ENCODE measurements at regions not wholly inside any gene's neighbourhood (a gene's known extent, or its start where the extent isn't known, plus 50 kb on each side); places are given as distances from the start of the nearest gene placed in this dataset.

DNA sequence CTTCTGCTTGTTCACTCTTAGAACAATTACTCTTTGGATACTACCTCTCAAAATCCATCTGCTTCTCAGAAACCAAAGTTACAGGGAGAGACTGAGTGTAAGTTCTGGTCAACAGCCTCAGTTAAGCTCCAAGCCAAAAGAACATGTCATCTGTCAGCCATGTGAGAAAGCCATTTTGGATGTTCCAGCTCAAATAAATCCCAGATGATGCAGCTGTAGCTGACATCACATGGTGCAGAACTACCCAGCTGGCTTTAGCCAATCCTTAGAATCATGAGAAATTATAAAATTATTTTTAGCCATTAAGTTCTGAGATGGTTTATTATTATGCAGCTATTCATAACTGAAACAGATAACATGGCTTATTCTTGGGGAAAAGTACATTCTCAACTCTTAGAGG is 696.0 kb downstream of the ZNF385D start:
- Histone ChIP-seq H3K27ac (ENCODE audit: control insufficient read depth, insufficient read depth) (no peak overlapping the region), H4K20me1 (ENCODE audit: control insufficient read depth, insufficient read depth) (no peaks in the 10 kb centered on the region), H2AFZ (ENCODE audit: control insufficient read depth, low read depth, low read length) (no peak overlapping the region), H3K4me2 (ENCODE audit: control insufficient read depth, insufficient read depth) (no peak overlapping the region), H3K79me2 (ENCODE audit: control insufficient read depth, insufficient read depth, low read length) (no peaks in the 10 kb centered on the region), H3K36me3 (ENCODE audit: control insufficient read depth in 2 of 2, insufficient read depth in 2 of 2, low read length in 1 of 2) (no peaks in the 10 kb centered on the region), H3K4me3 (no peak overlapping the region), H3K4me1 (ENCODE audit: control insufficient read depth, insufficient read depth, low read length) (no peaks in the 10 kb centered on the region), H3K9me3 (replicated peaks; ENCODE audit: control insufficient read depth, insufficient read depth, low read length) (no peaks in the 10 kb centered on the region), H3K9ac (ENCODE audit: control insufficient read depth, insufficient read depth, low read length) (no peak overlapping the region), H3K27me3 (replicated peaks in 1 of 2; ENCODE audit: control insufficient read depth in 2 of 2, insufficient read depth in 2 of 2, low read length in 1 of 2) (no peaks in the 10 kb centered on the region)
- ATAC-seq (no peak), FAIRE-seq (no peak), DNase-seq (ENCODE audit: low read depth, low spot score) (no peak)
- in situ Hi-C loops (cut with MboI) (no loop called here), intact Hi-C loops (cut with micrococcal nuclease; ENCODE audit: unreplicated experiment) (no loop called here)
- no TSS peak for BruUV-seq (replicated peaks)
- ChIA-PET RAD21 (ENCODE audit: unreplicated experiment) (no interaction called here), POLR2A (no interaction called here), CTCF (interaction anchor here (0.6 kb wide), 1 partner anchor 1905 kb away, joined by 3 read pairs; no protein-coding TSS in a partner anchor), SMC1A (ENCODE audit: uncharacterized antibody, unreplicated experiment) (interaction anchor here (0.9 kb wide), 1 partner anchor 14 kb away, joined by 3 read pairs; no protein-coding TSS in a partner anchor)
- no peak for TF ChIP-seq YY1 (IDR thresholded peaks at IDR 0.05; ENCODE audit: low read depth, low read length)
- TF ChIP-seq, protein P1, sequence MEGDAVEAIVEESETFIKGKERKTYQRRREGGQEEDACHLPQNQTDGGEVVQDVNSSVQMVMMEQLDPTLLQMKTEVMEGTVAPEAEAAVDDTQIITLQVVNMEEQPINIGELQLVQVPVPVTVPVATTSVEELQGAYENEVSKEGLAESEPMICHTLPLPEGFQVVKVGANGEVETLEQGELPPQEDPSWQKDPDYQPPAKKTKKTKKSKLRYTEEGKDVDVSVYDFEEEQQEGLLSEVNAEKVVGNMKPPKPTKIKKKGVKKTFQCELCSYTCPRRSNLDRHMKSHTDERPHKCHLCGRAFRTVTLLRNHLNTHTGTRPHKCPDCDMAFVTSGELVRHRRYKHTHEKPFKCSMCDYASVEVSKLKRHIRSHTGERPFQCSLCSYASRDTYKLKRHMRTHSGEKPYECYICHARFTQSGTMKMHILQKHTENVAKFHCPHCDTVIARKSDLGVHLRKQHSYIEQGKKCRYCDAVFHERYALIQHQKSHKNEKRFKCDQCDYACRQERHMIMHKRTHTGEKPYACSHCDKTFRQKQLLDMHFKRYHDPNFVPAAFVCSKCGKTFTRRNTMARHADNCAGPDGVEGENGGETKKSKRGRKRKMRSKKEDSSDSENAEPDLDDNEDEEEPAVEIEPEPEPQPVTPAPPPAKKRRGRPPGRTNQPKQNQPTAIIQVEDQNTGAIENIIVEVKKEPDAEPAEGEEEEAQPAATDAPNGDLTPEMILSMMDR (IDR thresholded peaks at IDR 0.05 in 2 of 3, conservative IDR thresholded peaks at IDR 0.05 in 1 of 3; ENCODE audit: control insufficient read depth in 2 of 3, extremely low read depth in 1 of 3, insufficient read depth in 1 of 3, low read depth in 3 of 3, low read length in 3 of 3): no peak
- no peak for TF ChIP-seq WRNIP1 (IDR thresholded peaks at IDR 0.05; ENCODE audit: borderline replicate concordance, low read depth, low read length)
- TF ChIP-seq MYB (IDR thresholded peaks at IDR 0.05; ENCODE audit: borderline replicate concordance, low read depth, low read length): no peak
- TF ChIP-seq KLF5 (IDR thresholded peaks at IDR 0.05; ENCODE audit: partially characterized antibody): no peak
- no peak for TF ChIP-seq PAX5 (IDR thresholded peaks at IDR 0.05; ENCODE audit: borderline replicate concordance, low read depth, low read length)
- TF ChIP-seq, protein P2, sequence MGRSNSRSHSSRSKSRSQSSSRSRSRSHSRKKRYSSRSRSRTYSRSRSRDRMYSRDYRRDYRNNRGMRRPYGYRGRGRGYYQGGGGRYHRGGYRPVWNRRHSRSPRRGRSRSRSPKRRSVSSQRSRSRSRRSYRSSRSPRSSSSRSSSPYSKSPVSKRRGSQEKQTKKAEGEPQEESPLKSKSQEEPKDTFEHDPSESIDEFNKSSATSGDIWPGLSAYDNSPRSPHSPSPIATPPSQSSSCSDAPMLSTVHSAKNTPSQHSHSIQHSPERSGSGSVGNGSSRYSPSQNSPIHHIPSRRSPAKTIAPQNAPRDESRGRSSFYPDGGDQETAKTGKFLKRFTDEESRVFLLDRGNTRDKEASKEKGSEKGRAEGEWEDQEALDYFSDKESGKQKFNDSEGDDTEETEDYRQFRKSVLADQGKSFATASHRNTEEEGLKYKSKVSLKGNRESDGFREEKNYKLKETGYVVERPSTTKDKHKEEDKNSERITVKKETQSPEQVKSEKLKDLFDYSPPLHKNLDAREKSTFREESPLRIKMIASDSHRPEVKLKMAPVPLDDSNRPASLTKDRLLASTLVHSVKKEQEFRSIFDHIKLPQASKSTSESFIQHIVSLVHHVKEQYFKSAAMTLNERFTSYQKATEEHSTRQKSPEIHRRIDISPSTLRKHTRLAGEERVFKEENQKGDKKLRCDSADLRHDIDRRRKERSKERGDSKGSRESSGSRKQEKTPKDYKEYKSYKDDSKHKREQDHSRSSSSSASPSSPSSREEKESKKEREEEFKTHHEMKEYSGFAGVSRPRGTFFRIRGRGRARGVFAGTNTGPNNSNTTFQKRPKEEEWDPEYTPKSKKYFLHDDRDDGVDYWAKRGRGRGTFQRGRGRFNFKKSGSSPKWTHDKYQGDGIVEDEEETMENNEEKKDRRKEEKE (IDR thresholded peaks at IDR 0.05): no peak
- TF ChIP-seq EGR1 (IDR thresholded peaks at IDR 0.05; ENCODE audit: borderline replicate concordance in 1 of 2, low read depth in 2 of 2, low read length in 2 of 2): no peak
- TF ChIP-seq JUND (IDR thresholded peaks at IDR 0.05; ENCODE audit: low read depth, low read length): no peak
- TF ChIP-seq, protein P3, sequence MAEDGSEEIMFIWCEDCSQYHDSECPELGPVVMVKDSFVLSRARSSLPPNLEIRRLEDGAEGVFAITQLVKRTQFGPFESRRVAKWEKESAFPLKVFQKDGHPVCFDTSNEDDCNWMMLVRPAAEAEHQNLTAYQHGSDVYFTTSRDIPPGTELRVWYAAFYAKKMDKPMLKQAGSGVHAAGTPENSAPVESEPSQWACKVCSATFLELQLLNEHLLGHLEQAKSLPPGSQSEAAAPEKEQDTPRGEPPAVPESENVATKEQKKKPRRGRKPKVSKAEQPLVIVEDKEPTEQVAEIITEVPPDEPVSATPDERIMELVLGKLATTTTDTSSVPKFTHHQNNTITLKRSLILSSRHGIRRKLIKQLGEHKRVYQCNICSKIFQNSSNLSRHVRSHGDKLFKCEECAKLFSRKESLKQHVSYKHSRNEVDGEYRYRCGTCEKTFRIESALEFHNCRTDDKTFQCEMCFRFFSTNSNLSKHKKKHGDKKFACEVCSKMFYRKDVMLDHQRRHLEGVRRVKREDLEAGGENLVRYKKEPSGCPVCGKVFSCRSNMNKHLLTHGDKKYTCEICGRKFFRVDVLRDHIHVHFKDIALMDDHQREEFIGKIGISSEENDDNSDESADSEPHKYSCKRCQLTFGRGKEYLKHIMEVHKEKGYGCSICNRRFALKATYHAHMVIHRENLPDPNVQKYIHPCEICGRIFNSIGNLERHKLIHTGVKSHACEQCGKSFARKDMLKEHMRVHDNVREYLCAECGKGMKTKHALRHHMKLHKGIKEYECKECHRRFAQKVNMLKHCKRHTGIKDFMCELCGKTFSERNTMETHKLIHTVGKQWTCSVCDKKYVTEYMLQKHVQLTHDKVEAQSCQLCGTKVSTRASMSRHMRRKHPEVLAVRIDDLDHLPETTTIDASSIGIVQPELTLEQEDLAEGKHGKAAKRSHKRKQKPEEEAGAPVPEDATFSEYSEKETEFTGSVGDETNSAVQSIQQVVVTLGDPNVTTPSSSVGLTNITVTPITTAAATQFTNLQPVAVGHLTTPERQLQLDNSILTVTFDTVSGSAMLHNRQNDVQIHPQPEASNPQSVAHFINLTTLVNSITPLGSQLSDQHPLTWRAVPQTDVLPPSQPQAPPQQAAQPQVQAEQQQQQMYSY (CRISPR knock-in tag; IDR thresholded peaks at IDR 0.05): no peak
- no peak for TF ChIP-seq RAD51 (IDR thresholded peaks at IDR 0.05)
- TF ChIP-seq ZNF622 (IDR thresholded peaks at IDR 0.05): no peak
- no peak for TF ChIP-seq JUNB (IDR thresholded peaks at IDR 0.05)
- TF ChIP-seq POU2F2 (IDR thresholded peaks at IDR 0.05; ENCODE audit: borderline replicate concordance, low read depth, low read length): no peak
